GM21528 (cell line): ENCODE measurements at regions not wholly inside any gene's neighbourhood (a gene's known extent, or its start where the extent isn't known, plus 50 kb on each side); places are given as distances from the start of the nearest gene placed in this dataset.
"Not testable (repeated sequence)": the region's sequence is repeated elsewhere in the genome, so short reads cannot be mapped to it uniquely, and the experiment has no call there.

ENCODE experiments used
- ATAC-seq: cut with Tn5 transposase; IDR thresholded peaks from one replicate; pipeline ENCODE4 v1.9.1; 2021; ENCODE audit warnings: mild to moderate bottlenecking, moderate library complexity; ENCODE audit not compliant: unreplicated experiment, low FRiP score

GRCh38 chr12:124159655-124160054 is 135.2 kb upstream of the RFLNA start:
- no peak for ATAC-seq

- no peak for ATAC-seq
Observed at GRCh38 chr12:124160097-124160756, 134.7 kb upstream of the RFLNA start.

DNA sequence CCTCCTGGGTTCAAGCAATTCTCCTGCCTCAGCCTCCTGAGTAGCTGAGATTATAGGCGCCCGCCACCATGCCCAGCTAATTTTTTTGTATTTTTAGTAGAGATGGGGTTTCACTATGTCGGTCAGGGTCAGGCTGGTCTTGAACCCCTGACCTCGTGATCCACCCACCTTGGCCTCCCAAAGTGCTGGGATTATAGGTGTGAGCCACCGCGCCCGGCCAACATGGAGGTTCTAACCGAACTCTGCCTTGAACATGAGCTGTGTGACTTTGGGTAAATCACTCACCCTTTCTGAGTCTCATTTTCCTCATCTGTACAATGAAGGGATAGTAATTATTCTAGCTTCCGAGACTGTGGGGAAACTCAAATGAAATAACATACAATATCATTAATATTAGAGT is 133.5 kb upstream of the RFLNA start:
- ATAC-seq: not testable (repeated sequence)

- no peak for ATAC-seq
Observed at GRCh38 chr12:124162151-124163110, 132.5 kb upstream of the RFLNA start.

GRCh38 chr12:124165695-124166094 is 129.2 kb upstream of the RFLNA start:
- no peak for ATAC-seq

GRCh38 chr12:124167141-124167540 is 127.8 kb upstream of the RFLNA start:
- no peak for ATAC-seq

DNA sequence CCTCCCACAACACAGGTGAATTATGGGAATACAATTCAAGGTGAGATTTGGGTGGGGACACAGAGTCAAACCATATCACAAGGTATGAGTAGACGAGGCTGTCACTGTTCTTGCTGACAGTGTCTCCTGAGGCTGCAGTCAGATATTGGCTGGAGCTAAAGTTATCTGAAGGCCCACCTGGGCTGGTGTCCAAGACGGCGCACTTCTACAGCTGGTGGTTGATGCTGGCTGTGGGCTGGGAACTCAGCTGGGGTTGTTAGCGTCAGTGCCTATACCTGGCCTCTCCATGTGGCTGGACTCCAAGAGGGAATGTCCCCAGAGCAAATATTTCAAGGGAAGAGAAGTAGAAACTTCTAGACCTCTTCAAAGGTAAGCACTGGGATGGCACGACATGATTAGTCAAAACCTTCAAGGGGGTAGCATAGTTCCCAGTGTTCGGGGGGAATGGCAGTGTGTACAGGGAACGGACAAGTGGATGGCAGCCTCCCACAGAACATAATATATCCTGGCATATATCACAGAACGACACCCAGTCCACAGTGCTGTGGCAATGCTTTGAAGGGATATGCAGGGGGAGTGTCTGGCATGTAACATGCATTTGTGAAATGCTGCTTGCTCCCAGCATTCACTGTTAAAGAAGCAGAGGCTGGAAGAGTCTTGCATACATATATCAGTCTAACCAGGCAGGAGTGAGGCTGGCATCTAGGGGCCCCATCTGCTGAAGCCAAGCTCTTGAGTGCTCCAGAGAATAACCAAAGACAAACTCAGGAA is 126.7 kb upstream of the RFLNA start:
- no peak for ATAC-seq

GRCh38 chr12:124169577-124170284 is 125.2 kb upstream of the RFLNA start:
- ATAC-seq: no peak

GRCh38 chr12:124170760-124171159 is 124.1 kb upstream of the RFLNA start:
- no peak for ATAC-seq

GRCh38 chr12:124171231-124171979 is 123.5 kb upstream of the RFLNA start:
- ATAC-seq: no peak

GRCh38 chr12:124172636-124173035 is 122.3 kb upstream of the RFLNA start:
- no peak for ATAC-seq

DNA sequence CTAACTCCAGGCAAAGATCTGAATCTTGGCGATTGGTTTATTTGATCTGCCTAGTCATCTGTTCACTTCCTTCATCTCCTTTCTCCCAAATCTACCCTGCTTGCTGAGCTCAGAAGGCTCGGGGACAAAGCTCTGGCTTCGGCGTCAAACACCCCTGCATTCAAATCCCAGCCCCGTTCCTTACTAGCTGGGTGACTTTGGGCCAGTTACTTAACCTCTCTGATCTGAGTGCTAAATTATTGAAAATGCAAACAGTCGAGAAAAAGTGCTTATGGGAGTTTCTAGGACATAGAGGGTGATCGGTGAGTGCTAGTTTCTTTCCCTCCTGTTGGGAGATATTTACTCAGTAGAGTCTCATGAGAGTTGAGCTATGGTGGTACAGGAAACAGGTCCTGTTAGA is 121.2 kb upstream of the RFLNA start:
- ATAC-seq: no peak

- no peak for ATAC-seq
Observed at GRCh38 chr12:124174451-124175348, 120.2 kb upstream of the RFLNA start.

- ATAC-seq: no peak
Observed at GRCh38 chr12:124175704-124176103, 119.2 kb upstream of the RFLNA start.

- no peak for ATAC-seq
Observed at GRCh38 chr12:124177276-124177950, 117.5 kb upstream of the RFLNA start.

DNA sequence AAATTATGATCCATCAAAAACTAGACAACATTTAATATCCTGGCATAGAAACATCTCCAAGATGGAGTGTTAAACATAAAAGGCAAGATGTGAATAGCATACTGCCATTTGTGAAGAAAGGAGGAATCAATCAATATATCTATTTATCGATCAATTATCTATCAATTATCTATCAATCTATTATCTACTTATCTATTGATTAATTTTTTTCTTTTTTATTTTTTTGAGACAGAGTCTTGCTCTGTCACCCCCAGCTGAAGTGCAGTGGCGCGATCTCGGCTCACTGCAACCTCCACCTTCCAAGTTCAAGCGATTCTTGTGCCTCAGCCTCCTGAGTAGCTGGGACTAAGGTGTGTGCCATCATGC is 117.0 kb upstream of the RFLNA start:
- no peak for ATAC-seq

DNA sequence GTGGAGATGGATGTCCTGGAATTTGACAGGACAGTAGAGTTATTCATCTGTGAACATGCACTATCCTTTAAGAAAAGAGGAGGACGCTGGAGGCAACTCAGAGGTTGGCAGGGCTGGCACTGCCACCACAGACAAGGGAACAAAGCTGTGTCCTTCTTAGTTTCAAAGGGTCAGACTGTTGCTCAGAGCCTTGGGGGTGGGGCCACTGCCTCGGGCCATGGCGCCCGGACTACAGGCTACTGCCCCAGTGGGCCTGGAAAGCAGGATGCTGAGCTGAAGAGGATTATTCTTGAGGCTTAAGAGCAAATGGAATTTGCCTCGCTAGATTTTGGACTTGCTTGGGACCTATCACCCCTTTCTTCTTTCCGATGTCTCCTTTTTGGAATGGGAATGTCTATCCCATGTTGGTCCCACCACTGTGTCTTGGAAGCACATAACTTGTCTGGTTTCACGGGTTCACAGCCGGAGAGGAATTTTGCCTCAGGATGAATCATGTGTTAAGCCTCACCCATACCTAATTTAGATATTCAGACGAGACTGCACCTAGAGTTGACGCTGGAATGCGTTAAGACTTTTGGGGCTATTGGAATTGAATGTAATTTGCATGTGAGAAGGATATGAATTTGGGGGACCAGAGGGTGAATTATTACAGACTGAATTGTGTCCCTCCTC is 114.8 kb upstream of the RFLNA start:
- no peak for ATAC-seq

- no peak for ATAC-seq
Observed at GRCh38 chr12:124183172-124183571, 111.7 kb upstream of the RFLNA start.
